ENCODE measurements at regions not wholly inside any gene's neighbourhood (a gene's known extent, or its start where the extent isn't known, plus 50 kb on each side); places are given as distances from the start of the nearest gene placed in this dataset.

DNA sequence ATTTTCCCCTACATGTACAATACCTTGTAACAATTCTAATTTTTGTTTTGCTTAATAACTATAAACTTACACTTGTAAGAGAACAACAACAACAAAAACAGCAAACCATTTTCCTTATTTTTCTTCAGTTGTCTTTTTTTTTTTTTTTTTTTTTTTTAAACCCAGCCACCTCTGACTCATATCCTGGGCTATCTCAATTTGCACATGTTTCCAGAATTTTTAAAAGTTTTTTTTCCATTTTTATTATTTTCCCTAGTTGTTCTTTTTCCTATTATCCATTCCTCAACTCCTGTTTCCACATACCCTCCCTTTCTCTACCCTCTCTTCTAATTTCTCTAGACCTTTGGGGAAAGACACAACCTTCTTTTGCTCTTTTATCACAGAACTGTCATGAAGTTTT, 112.5 kb downstream of the EFEMP1 start:
- DNase-seq (no peak), ATAC-seq (replicated peaks in 1 of 4) (no peak)
- no peak overlapping the region for H3K27ac Mint-ChIP-seq
- ChIA-PET CTCF (no interaction called here), POLR2A (no interaction called here)
- H3K9me3 Mint-ChIP-seq, result peaks cover 0 to 4% (median 0%) of the 10 kb centered on the region in 3 donors
- no peak overlapping the region for H3K4me3 Mint-ChIP-seq
- H3K4me3 ChIP-seq (ENCODE audit: control insufficient read depth in 1 of 2, extremely low read depth in 1 of 2, low read length in 1 of 2), result no peak overlapping the region
- peaks cover 3 to 14% of the 10 kb centered on the region in 2 donors for H3K27me3 Mint-ChIP-seq
- H3K27me3 ChIP-seq (replicated peaks in 1 of 2; ENCODE audit: control insufficient read depth in 2 of 2, extremely low read depth in 1 of 2, insufficient read depth in 2 of 2, low read length in 1 of 2), result no peaks in the 10 kb centered on the region
- no peaks in the 10 kb centered on the region for H3K36me3 ChIP-seq (ENCODE audit: control insufficient read depth in 2 of 2, extremely low read depth in 1 of 2, insufficient read depth in 1 of 2, low read length in 1 of 2)
- no peaks in the 10 kb centered on the region for H3K9me3 ChIP-seq
- no peaks in the 10 kb centered on the region for H3K4me1 Mint-ChIP-seq
- no peaks in the 10 kb centered on the region for H3K36me3 Mint-ChIP-seq
- H3K4me1 ChIP-seq (ENCODE audit: control insufficient read depth in 1 of 2, extremely low read depth in 1 of 2, insufficient read depth in 2 of 2, low read length in 2 of 2), result no peaks in the 10 kb centered on the region
- no peak overlapping the region for H3K27ac ChIP-seq (ENCODE audit: low read length)

DNA sequence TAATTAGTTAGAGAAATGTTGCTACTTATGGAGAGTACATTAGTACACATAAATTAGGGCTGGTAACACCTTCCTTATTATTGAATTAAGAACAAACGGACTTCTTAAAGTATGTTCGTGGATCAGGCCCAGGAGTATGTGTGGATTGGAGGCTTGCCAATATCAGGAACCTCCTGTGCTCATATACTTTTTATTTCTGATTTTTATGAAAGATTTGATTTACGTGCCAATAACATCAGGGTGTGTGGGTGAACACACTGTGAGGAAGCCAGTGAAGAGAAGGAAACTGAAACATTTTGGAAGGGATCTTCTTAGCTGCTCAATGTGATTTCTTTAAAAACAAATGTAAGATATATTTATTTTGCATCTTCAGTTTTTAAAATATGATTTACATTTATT, 113.0 kb downstream of the EFEMP1 start:
- Mint-ChIP-seq H3K4me3 (no peak overlapping the region), H3K27me3 (peaks cover 3 to 17% of the 10 kb centered on the region in 2 donors), H3K9me3 (peaks cover 0 to 4% (median 0%) of the 10 kb centered on the region in 3 donors), H3K27ac (no peak overlapping the region), H3K36me3 (no peaks in the 10 kb centered on the region), H3K4me1 (no peaks in the 10 kb centered on the region)
- Histone ChIP-seq H3K9me3 (no peaks in the 10 kb centered on the region), H3K4me1 (ENCODE audit: control insufficient read depth in 1 of 2, extremely low read depth in 1 of 2, insufficient read depth in 2 of 2, low read length in 2 of 2) (no peaks in the 10 kb centered on the region), H3K4me3 (ENCODE audit: control insufficient read depth in 1 of 2, extremely low read depth in 1 of 2, low read length in 1 of 2) (no peak overlapping the region), H3K36me3 (ENCODE audit: control insufficient read depth in 2 of 2, extremely low read depth in 1 of 2, insufficient read depth in 1 of 2, low read length in 1 of 2) (no peaks in the 10 kb centered on the region), H3K27ac (ENCODE audit: low read length) (no peak overlapping the region), H3K27me3 (replicated peaks in 1 of 2; ENCODE audit: control insufficient read depth in 2 of 2, extremely low read depth in 1 of 2, insufficient read depth in 2 of 2, low read length in 1 of 2) (no peaks in the 10 kb centered on the region)
- no peak for DNase-seq
- ATAC-seq (replicated peaks in 1 of 4), result no peak
- ChIA-PET POLR2A (no interaction called here), CTCF (no interaction called here)
- no CpG with 5 or more reads among the region's 3 CpGs for WGBS (ENCODE audit: insufficient coverage)

DNA sequence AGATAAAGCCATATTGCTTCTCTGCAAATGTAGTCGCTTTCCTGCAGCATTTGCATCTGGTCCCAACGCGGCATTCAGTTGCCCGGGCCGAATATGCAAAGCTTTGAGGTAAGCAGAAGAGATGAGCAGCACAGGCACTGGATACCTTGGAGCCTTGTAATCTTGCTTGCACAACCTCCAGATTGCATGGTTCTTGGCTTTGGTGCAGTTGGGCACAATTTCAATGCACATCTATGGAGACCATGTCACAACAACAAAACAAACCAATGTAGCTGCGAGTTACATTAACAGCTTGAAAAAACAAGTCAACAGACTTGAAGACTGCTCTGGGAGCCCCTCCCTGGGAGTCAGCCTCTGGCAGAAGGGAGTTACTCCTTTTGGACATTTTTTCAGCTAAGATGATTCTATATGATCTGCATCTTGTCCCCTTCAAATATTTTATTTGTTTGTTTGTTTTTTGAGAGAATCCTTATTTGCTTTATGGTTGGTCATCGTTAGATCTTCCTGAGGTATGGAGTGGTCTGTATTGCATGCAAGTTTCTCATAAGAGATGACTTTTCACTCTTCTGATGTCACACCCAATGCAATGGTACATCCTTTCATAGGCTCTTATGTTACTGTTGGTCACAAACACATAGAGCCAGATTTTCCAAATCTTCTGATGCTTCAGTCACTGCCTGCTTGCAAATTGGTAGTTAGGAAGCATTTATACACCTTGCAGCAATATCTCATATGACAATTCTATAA, 113.5 kb downstream of the EFEMP1 start:
- Mint-ChIP-seq H3K36me3 (no peaks in the 10 kb centered on the region), H3K27me3 (peaks cover 3 to 18% of the 10 kb centered on the region in 2 donors), H3K9me3 (peaks cover 0 to 4% (median 0%) of the 10 kb centered on the region in 3 donors), H3K4me3 (no peak overlapping the region), H3K27ac (no peak overlapping the region), H3K4me1 (no peaks in the 10 kb centered on the region)
- ATAC-seq (replicated peaks in 1 of 4) (no peak), DNase-seq (no peak)
- no peaks in the 10 kb centered on the region for H3K9me3 ChIP-seq
- H3K27ac ChIP-seq (ENCODE audit: low read length), result no peak overlapping the region
- POLR2A ChIA-PET, result no interaction called here
- no peaks in the 10 kb centered on the region for H3K27me3 ChIP-seq (replicated peaks in 1 of 2; ENCODE audit: control insufficient read depth in 2 of 2, extremely low read depth in 1 of 2, insufficient read depth in 2 of 2, low read length in 1 of 2)
- WGBS (ENCODE audit: insufficient coverage), result 54% methylated on average over 6 of the region's 7 CpGs
- no peaks in the 10 kb centered on the region for H3K4me1 ChIP-seq (ENCODE audit: control insufficient read depth in 1 of 2, extremely low read depth in 1 of 2, insufficient read depth in 2 of 2, low read length in 2 of 2)
- CTCF ChIA-PET, result no interaction called here
- H3K4me3 ChIP-seq (ENCODE audit: control insufficient read depth in 1 of 2, extremely low read depth in 1 of 2, low read length in 1 of 2), result no peak overlapping the region
- no peaks in the 10 kb centered on the region for H3K36me3 ChIP-seq (ENCODE audit: control insufficient read depth in 2 of 2, extremely low read depth in 1 of 2, insufficient read depth in 1 of 2, low read length in 1 of 2)

DNA sequence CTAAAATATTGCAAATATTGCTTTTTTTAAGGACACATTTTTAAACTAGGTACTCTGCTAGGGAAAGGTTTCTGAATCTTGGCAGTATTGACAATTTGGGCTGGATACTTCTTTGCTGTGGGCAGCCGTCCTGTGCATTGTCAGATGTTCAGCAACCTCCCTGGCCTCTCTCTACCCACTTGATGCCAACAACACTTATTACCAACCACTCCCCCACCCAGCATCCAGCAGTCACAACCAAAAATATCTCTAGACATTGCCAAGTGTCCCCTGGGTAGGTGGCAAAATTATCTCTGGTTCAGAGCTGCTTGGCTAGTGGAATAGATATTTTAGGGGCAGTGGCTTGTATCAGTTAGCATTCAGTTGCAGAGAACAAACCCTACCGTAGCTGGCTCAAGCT, 114.3 kb upstream of the PNPT1 start:
- no peak for ATAC-seq (replicated peaks in 1 of 4)
- H3K27ac ChIP-seq (ENCODE audit: low read length), result no peak overlapping the region
- no peaks in the 10 kb centered on the region for H3K4me1 ChIP-seq (ENCODE audit: control insufficient read depth in 1 of 2, extremely low read depth in 1 of 2, insufficient read depth in 2 of 2, low read length in 2 of 2)
- H3K27me3 ChIP-seq (replicated peaks in 1 of 2; ENCODE audit: control insufficient read depth in 2 of 2, extremely low read depth in 1 of 2, insufficient read depth in 2 of 2, low read length in 1 of 2), result no peaks in the 10 kb centered on the region
- no peak overlapping the region for H3K4me3 Mint-ChIP-seq
- ChIA-PET POLR2A (no interaction called here), CTCF (no interaction called here)
- no peaks in the 10 kb centered on the region for H3K36me3 Mint-ChIP-seq
- H3K27me3 Mint-ChIP-seq, result peaks cover 3 to 23% of the 10 kb centered on the region in 2 donors
- DNase-seq, result no peak
- H3K9me3 Mint-ChIP-seq, result peaks cover 0 to 4% (median 0%) of the 10 kb centered on the region in 3 donors
- no peak overlapping the region for H3K27ac Mint-ChIP-seq
- whole genome bisulfite sequencing (ENCODE audit: insufficient coverage), result 100% methylated on average over 1 of the region's 2 CpGs
- H3K9me3 ChIP-seq, result no peaks in the 10 kb centered on the region
- H3K4me3 ChIP-seq (ENCODE audit: control insufficient read depth in 1 of 2, extremely low read depth in 1 of 2, low read length in 1 of 2), result no peak overlapping the region
- no peaks in the 10 kb centered on the region for H3K36me3 ChIP-seq (ENCODE audit: control insufficient read depth in 2 of 2, extremely low read depth in 1 of 2, insufficient read depth in 1 of 2, low read length in 1 of 2)
- no peaks in the 10 kb centered on the region for H3K4me1 Mint-ChIP-seq

DNA sequence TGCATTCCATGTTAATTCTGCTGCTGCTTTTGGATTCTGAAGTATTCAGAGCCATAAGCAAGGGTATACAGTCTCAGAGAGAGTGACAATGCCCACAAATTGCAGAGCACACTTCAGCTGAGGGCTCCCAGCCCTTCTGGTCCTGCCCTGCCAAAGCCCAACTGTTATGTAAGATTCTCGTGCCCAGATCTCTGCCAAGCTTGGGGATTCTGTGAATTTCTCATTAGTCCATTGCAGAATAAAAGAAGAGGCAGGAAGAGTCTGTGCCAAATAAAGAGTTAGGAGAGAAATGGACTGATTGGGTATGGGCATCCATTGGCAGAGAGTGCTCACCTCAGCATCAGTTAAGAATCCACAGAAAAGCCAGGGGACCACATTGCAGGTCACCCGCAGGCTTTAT, 112.0 kb upstream of the PNPT1 start:
- no peak overlapping the region for H3K27ac Mint-ChIP-seq
- no peaks in the 10 kb centered on the region for H3K36me3 ChIP-seq (ENCODE audit: control insufficient read depth in 2 of 2, extremely low read depth in 1 of 2, insufficient read depth in 1 of 2, low read length in 1 of 2)
- ATAC-seq (replicated peaks in 1 of 4), result no peak
- no CpG with 5 or more reads among the region's 2 CpGs for WGBS (ENCODE audit: insufficient coverage)
- H3K4me1 Mint-ChIP-seq, result no peaks in the 10 kb centered on the region
- no peaks in the 10 kb centered on the region for H3K4me1 ChIP-seq (ENCODE audit: control insufficient read depth in 1 of 2, extremely low read depth in 1 of 2, insufficient read depth in 2 of 2, low read length in 2 of 2)
- H3K9me3 Mint-ChIP-seq, result no peaks in the 10 kb centered on the region
- no peak overlapping the region for H3K27ac ChIP-seq (ENCODE audit: low read length)
- no peaks in the 10 kb centered on the region for H3K27me3 ChIP-seq (replicated peaks in 1 of 2; ENCODE audit: control insufficient read depth in 2 of 2, extremely low read depth in 1 of 2, insufficient read depth in 2 of 2, low read length in 1 of 2)
- peaks cover 2 to 16% of the 10 kb centered on the region in 2 donors for H3K27me3 Mint-ChIP-seq
- H3K9me3 ChIP-seq, result no peaks in the 10 kb centered on the region
- CTCF ChIA-PET, result no interaction called here
- no peak overlapping the region for H3K4me3 Mint-ChIP-seq
- POLR2A ChIA-PET, result no interaction called here
- H3K4me3 ChIP-seq (ENCODE audit: control insufficient read depth in 1 of 2, extremely low read depth in 1 of 2, low read length in 1 of 2), result no peak overlapping the region
- H3K36me3 Mint-ChIP-seq, result no peaks in the 10 kb centered on the region
- DNase-seq, result no peak

DNA sequence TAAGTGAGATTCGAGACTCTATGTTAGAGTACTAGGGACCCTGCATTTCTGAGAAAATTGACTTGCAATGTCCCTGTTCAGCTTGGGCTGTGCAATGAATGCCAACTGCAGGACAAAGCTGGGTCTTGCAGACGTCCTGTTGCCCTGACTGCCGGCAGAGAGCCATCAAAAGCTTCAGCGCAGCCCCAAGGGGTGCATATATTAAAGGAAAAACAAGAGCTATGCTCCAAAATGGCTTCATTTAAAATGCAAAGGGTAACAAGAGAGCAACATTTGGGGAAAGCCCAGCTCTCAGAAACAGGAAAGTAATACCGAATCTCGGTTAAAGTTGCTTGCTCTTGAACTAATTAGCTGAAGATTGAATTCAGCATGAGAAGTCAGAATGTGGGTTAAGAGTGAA, 110.9 kb upstream of the PNPT1 start:
- CTCF ChIA-PET, result no interaction called here
- DNase-seq (no peak), ATAC-seq (replicated peaks in 1 of 4) (no peak)
- WGBS (ENCODE audit: insufficient coverage), result 52% methylated on average over 6 of the region's 6 CpGs
- Mint-ChIP-seq H3K9me3 (no peaks in the 10 kb centered on the region), H3K4me3 (no peak overlapping the region), H3K27ac (no peak overlapping the region), H3K27me3 (peaks cover 2 to 9% of the 10 kb centered on the region in 2 donors), H3K36me3 (no peaks in the 10 kb centered on the region), H3K4me1 (no peaks in the 10 kb centered on the region)
- Histone ChIP-seq H3K36me3 (ENCODE audit: control insufficient read depth in 2 of 2, extremely low read depth in 1 of 2, insufficient read depth in 1 of 2, low read length in 1 of 2) (no peaks in the 10 kb centered on the region), H3K4me3 (ENCODE audit: control insufficient read depth in 1 of 2, extremely low read depth in 1 of 2, low read length in 1 of 2) (no peak overlapping the region), H3K4me1 (ENCODE audit: control insufficient read depth in 1 of 2, extremely low read depth in 1 of 2, insufficient read depth in 2 of 2, low read length in 2 of 2) (no peaks in the 10 kb centered on the region), H3K27ac (ENCODE audit: low read length) (no peak overlapping the region), H3K9me3 (no peaks in the 10 kb centered on the region), H3K27me3 (replicated peaks in 1 of 2; ENCODE audit: control insufficient read depth in 2 of 2, extremely low read depth in 1 of 2, insufficient read depth in 2 of 2, low read length in 1 of 2) (no peaks in the 10 kb centered on the region)
- POLR2A ChIA-PET, result no interaction called here

DNA sequence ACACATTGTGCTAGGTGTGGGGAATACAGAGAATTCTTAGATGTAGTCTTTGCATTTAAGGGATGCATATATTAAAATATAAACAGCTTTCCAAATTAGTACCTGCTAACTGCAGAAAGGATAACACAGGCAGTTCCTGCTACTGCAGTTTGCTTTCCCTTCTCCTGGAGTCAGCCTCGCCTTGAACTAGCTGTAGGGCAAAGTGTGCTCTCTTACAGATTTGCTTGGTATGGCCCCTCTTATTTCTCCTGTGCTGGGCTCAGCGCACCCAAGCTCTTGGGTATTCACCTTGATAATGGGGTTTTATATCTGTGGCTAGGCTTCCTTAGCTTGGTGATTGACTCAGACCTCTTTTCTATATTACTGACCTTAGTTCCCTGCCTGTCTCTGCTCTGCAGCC, 108.4 kb upstream of the PNPT1 start:
- Histone ChIP-seq H3K4me1 (ENCODE audit: control insufficient read depth in 1 of 2, extremely low read depth in 1 of 2, insufficient read depth in 2 of 2, low read length in 2 of 2) (no peaks in the 10 kb centered on the region), H3K27ac (ENCODE audit: low read length) (no peak overlapping the region), H3K4me3 (ENCODE audit: control insufficient read depth in 1 of 2, extremely low read depth in 1 of 2, low read length in 1 of 2) (no peak overlapping the region), H3K27me3 (replicated peaks in 1 of 2; ENCODE audit: control insufficient read depth in 2 of 2, extremely low read depth in 1 of 2, insufficient read depth in 2 of 2, low read length in 1 of 2) (no peaks in the 10 kb centered on the region), H3K36me3 (ENCODE audit: control insufficient read depth in 2 of 2, extremely low read depth in 1 of 2, insufficient read depth in 1 of 2, low read length in 1 of 2) (no peaks in the 10 kb centered on the region), H3K9me3 (no peaks in the 10 kb centered on the region)
- no peak overlapping the region for H3K4me3 Mint-ChIP-seq
- H3K27ac Mint-ChIP-seq, result no peak overlapping the region
- WGBS (ENCODE audit: insufficient coverage), result no CpG with 5 or more reads among the region's 2 CpGs
- H3K27me3 Mint-ChIP-seq, result peaks cover 2 to 9% of the 10 kb centered on the region in 2 donors
- H3K4me1 Mint-ChIP-seq, result no peaks in the 10 kb centered on the region
- ChIA-PET CTCF (no interaction called here), POLR2A (no interaction called here)
- peaks cover 0 to 5% (median under 1%) of the 10 kb centered on the region in 3 donors for H3K9me3 Mint-ChIP-seq
- H3K36me3 Mint-ChIP-seq, result no peaks in the 10 kb centered on the region
- DNase-seq (no peak), ATAC-seq (replicated peaks in 1 of 4) (no peak)

Measured in T-cell (primary cell).